ENCODE measurements at regions not wholly inside any gene's neighbourhood (a gene's known extent, or its start where the extent isn't known, plus 50 kb on each side); places are given as distances from the start of the nearest gene placed in this dataset.

DNA sequence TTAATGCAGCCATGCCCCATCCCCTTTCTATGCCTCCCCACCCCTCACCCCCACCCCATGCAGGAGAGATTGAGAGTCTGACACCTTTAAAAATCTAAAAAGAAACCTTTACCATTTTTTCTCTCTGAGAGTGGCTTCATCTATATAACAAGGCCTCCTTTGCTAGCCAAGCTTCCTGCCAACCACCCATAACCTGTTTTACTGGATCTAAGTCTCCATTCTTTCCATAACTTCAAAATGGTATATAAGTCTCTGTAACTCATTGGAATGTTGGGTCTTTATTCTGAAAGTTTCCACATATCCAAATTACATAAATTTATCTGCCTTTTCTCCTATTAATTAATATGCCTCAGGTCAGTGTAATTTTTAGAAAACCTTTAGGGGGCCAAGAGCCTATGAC lies 1174.0 kb downstream of the MAT2B start:
- no peak for DNase-seq (ENCODE audit: low read depth)
- no peak overlapping the region for H3K4me3 ChIP-seq (ENCODE audit: low read depth, low read length)
- in situ Hi-C loops (cut with HindIII; ENCODE audit: low sequenced_read_pairs) = no loop called here
- TF ChIP-seq CTCF (IDR thresholded peaks at IDR 0.05; ENCODE audit: low read depth, low read length, missing control alignments) = no peak

DNA sequence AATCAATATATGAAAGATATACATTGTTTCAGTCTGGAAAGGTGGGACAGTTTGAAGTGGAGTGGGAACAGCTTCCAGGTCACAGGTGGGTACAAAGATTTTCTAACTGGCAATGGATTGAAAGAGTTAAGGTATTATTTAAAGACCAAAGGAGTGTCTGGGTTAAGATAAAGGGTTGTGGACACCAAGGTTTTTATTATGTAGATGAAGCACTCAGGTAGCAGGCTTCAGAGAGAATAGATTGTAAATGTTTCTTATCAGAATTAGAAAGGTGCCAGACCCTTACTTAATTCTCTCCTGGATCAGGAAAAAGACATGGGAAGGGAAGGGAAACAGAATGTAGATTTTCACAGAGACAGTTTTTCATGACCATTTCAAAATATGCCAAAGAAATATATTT lies 1174.8 kb downstream of the MAT2B start:
- in situ Hi-C loops (cut with HindIII; ENCODE audit: low sequenced_read_pairs) = no loop called here
- TF ChIP-seq CTCF (IDR thresholded peaks at IDR 0.05; ENCODE audit: low read depth, low read length, missing control alignments) = no peak
- H3K4me3 ChIP-seq (ENCODE audit: low read depth, low read length) = no peak overlapping the region
- no peak for DNase-seq (ENCODE audit: low read depth)

GRCh38 chr5:164680812-164681520 lies 1175.5 kb downstream of the MAT2B start:
- in situ Hi-C loops (cut with HindIII; ENCODE audit: low sequenced_read_pairs) = no loop called here
- DNase-seq (ENCODE audit: low read depth) = no peak
- TF ChIP-seq CTCF (IDR thresholded peaks at IDR 0.05; ENCODE audit: low read depth, low read length, missing control alignments) = no peak
- H3K4me3 ChIP-seq (ENCODE audit: low read depth, low read length) = no peak overlapping the region

DNA sequence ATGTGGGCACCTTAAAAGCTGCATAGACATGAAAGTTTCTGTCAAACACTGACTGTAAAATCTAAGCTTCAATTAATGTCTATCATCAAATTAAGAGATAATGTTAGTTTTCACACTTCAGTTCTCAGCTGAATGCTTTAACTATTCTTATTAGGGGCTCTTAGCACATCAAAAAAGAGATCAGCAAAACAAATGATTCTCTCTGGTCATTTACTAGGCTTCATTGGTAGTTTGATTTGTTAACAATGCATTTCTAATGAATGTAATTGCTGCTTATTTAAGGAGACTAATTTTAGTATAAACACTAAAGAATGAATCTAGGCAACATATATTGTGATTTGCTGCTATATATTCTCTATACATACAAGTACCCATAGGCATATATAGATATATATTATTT lies 1182.0 kb downstream of the MAT2B start:
- H3K4me3 ChIP-seq (ENCODE audit: low read depth, low read length) = no peak overlapping the region
- TF ChIP-seq CTCF (IDR thresholded peaks at IDR 0.05; ENCODE audit: low read depth, low read length, missing control alignments) = no peak
- DNase-seq (ENCODE audit: low read depth) = no peak
- in situ Hi-C loops (cut with HindIII; ENCODE audit: low sequenced_read_pairs) = no loop called here

DNA sequence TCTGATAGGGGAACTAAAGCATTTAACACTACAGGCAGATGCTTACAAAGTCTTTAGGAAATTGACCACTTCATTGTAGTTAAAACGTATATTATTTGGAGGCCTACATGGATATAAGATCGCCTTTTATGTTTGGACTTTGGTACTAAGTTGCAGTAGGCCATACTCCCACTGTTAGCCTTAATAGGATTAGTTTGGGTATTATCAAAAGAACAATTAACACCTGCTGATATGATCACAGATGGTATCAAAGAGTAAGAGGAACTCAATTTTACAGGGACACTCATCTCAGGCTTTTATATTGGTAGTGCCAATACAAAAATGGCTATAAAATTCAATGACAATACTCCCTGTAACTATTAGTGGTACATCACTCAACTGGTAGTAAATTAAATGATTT lies 1183.0 kb downstream of the MAT2B start:
- H3K4me3 ChIP-seq (ENCODE audit: low read depth, low read length) = no peak overlapping the region
- no peak for TF ChIP-seq CTCF (IDR thresholded peaks at IDR 0.05; ENCODE audit: low read depth, low read length, missing control alignments)
- in situ Hi-C loops (cut with HindIII; ENCODE audit: low sequenced_read_pairs) = no loop called here
- DNase-seq (ENCODE audit: low read depth) = no peak

DNA sequence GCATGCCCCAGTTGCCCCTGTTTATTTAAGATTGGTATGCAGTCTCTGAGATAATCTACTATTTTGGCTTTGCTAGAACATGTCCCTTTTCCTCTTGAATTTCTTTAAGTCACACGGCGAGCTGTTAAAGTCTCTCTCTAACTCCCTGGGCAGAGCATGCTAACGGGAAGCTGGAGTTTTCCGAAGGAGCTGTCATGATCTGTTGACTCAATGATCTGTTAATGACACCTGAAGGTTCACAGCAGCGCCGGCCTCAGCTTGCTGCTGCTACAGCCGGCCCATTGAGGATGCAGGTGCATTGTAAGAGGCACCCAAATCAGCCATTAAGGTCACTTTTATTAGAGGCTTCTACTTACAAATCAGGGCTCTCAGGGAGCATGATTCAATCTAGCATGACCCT lies 1203.4 kb downstream of the MAT2B start:
- in situ Hi-C loops (cut with HindIII; ENCODE audit: low sequenced_read_pairs) = no loop called here
- H3K4me3 ChIP-seq (ENCODE audit: low read depth, low read length) = no peak overlapping the region
- DNase-seq (ENCODE audit: low read depth) = no peak
- no peak for TF ChIP-seq CTCF (IDR thresholded peaks at IDR 0.05; ENCODE audit: low read depth, low read length, missing control alignments)

Measured in astrocyte of the cerebellum (primary cell).